ENCODE measurements at regions not wholly inside any gene's neighbourhood (a gene's known extent, or its start where the extent isn't known, plus 50 kb on each side); places are given as distances from the start of the nearest gene placed in this dataset.

DNA sequence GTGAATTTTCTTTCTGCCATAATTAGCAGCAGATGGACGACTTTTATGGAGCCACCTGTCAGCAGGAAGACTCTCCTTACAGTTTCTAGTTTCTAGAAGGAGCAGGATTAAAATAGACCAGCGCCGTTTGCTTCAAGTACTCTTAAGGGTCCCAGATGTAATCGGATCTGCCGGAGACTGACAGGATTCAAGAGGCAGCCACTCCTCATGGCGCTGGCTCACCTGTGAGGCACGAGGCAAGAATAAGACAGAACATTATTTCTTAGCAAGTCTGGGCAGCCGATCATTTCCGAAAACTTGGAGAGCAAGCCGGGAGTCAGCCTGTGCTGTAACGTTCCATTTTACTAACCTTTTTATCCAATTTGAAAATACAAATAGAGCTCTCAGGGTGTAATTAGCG lies 410.4 kb upstream of the RORA start:
- H3K4me3 Mint-ChIP-seq: no peak overlapping the region
- no peak overlapping the region for H3K27ac Mint-ChIP-seq
- TF ChIP-seq, protein P1, sequence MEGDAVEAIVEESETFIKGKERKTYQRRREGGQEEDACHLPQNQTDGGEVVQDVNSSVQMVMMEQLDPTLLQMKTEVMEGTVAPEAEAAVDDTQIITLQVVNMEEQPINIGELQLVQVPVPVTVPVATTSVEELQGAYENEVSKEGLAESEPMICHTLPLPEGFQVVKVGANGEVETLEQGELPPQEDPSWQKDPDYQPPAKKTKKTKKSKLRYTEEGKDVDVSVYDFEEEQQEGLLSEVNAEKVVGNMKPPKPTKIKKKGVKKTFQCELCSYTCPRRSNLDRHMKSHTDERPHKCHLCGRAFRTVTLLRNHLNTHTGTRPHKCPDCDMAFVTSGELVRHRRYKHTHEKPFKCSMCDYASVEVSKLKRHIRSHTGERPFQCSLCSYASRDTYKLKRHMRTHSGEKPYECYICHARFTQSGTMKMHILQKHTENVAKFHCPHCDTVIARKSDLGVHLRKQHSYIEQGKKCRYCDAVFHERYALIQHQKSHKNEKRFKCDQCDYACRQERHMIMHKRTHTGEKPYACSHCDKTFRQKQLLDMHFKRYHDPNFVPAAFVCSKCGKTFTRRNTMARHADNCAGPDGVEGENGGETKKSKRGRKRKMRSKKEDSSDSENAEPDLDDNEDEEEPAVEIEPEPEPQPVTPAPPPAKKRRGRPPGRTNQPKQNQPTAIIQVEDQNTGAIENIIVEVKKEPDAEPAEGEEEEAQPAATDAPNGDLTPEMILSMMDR (IDR thresholded peaks at IDR 0.05): no peak
- H3K36me3 Mint-ChIP-seq (ENCODE audit: low read depth): no peaks in the 10 kb centered on the region; the same call in 1 of the 2 replicates
- DNase-seq: no peak
- H3K4me1 Mint-ChIP-seq (ENCODE audit: low read depth): no peaks in the 10 kb centered on the region
- H3K9me3 Mint-ChIP-seq: peaks cover 50% of the 10 kb centered on the region
- no peaks in the 10 kb centered on the region; the same call in 1 of the 2 replicates for H3K27me3 Mint-ChIP-seq (ENCODE audit: insufficient read depth)

DNA sequence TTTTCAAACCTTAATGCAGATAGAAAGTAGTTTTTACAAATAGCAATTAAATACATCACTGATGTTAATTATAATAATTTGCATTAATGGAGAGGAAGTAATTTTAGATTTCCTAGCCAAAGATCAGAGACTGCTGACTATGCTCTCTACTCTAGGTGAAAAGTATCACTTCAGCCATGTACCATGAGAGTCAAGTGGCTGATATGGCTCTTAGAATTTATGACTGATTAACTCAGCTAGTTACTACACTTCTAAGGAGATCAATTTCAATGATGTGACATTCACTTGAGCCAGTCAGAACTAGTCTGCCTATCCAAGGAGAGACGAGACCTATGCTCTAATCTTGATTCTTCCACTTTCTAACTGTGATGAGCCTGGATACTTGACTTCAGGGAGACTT lies 405.7 kb upstream of the RORA start:
- Mint-ChIP-seq H3K27me3 (ENCODE audit: insufficient read depth) (no peaks in the 10 kb centered on the region), H3K36me3 (ENCODE audit: low read depth) (no peaks in the 10 kb centered on the region), H3K27ac (no peak overlapping the region), H3K4me3 (no peak overlapping the region), H3K9me3 (peaks cover 31% of the 10 kb centered on the region), H3K4me1 (ENCODE audit: low read depth) (no peaks in the 10 kb centered on the region)
- no peak for DNase-seq
- TF ChIP-seq, protein P1 (IDR thresholded peaks at IDR 0.05): no peak

DNA sequence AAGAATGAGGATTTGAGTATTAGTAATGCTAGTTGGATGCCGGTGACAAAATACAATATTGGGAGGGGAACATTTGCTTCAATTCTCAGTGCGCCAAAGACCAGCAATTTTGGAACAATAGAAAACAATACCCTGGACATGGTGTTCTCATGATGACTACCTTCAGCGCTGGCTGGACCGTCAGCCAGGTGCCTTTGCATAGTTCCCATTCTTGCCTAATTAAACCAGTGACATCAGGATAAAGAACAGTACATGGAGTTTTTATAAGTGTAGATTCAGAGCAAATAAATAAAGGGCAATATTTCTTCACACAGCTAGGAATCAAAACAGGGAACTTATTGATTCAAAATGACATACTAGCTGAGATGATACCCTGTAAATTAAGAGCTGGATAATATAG lies 404.8 kb upstream of the RORA start:
- TF ChIP-seq, protein P1 (IDR thresholded peaks at IDR 0.05): no peak
- no peaks in the 10 kb centered on the region for H3K36me3 Mint-ChIP-seq (ENCODE audit: low read depth)
- peaks cover 25% of the 10 kb centered on the region for H3K9me3 Mint-ChIP-seq
- DNase-seq: no peak
- no peaks in the 10 kb centered on the region for H3K4me1 Mint-ChIP-seq (ENCODE audit: low read depth)
- no peak overlapping the region for H3K27ac Mint-ChIP-seq
- H3K4me3 Mint-ChIP-seq: no peak overlapping the region
- H3K27me3 Mint-ChIP-seq (ENCODE audit: insufficient read depth): no peaks in the 10 kb centered on the region

DNA sequence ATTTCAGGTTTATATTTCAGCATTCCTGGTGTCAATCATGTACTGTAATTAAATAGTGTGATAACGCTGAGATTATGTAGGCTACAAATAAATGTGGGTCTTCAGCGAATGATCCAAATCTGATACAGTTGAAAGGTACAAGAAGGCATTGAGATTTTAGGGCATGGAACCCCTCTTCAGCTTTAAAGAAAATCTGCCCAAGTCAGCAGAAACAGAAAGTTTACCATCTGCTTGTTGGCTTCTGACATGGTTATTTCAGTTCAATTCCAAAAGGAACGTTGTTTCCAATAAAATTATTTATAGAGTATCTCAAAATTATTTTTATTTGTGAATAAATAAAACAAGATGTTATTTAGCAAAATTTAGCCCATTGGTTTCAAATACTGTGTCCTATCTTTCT lies 400.2 kb upstream of the RORA start:
- TF ChIP-seq, protein P1 (IDR thresholded peaks at IDR 0.05): no peak
- H3K4me3 Mint-ChIP-seq: no peak overlapping the region
- no peak for DNase-seq

DNA sequence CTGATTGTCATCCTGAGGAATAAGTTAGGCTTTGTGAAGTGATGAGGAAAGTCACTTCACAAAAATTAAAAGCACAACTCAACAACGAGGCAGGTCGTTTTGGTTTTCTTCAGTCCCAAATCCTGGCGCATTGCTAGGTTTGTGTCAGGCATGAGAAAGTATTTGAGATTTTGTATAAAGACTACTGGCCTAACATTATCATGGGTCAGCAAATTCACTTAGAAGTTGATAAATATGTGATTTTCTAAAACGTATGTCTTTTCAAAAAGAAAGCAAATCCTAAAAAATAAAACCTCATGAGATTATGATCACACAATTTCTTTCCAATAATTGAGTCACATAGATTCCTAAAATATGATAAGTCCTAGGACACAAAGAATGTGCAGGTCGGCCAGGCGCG lies 395.8 kb upstream of the RORA start:
- Mint-ChIP-seq H3K4me3 (no peak overlapping the region), H3K9me3 (peaks cover 38% of the 10 kb centered on the region), H3K27me3 (ENCODE audit: insufficient read depth) (no peaks in the 10 kb centered on the region), H3K36me3 (ENCODE audit: low read depth) (no peaks in the 10 kb centered on the region), H3K27ac (no peak overlapping the region), H3K4me1 (ENCODE audit: low read depth) (no peaks in the 10 kb centered on the region)
- DNase-seq: no peak
- TF ChIP-seq, protein P1 (IDR thresholded peaks at IDR 0.05): no peak

More for the DNA sequence above, 400.2 kb upstream of the RORA start:
- H3K27ac Mint-ChIP-seq: no peak overlapping the region
- H3K9me3 Mint-ChIP-seq: peaks cover 30% of the 10 kb centered on the region
- H3K27me3 Mint-ChIP-seq (ENCODE audit: insufficient read depth): no peaks in the 10 kb centered on the region
- H3K36me3 Mint-ChIP-seq (ENCODE audit: low read depth): no peaks in the 10 kb centered on the region
- no peaks in the 10 kb centered on the region for H3K4me1 Mint-ChIP-seq (ENCODE audit: low read depth)

DNA sequence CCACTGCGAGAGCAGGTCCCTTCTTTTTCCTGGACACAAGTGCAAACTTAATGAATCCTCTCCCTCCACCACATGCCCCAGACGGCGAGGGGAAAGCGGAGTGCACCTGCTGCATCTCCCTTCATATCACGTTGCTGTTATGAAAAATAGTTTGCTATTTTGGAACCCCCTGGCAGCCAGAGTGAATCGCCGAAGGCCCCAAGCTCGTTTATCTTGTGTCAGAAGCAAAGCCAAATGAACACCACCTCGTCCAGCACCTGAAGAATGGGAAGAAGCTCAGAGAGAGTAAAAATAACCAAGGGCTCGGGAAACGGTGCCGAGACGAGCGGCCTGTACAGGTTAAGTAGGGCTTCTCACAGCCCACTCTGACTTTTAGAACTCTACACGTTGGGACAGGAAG lies 394.6 kb upstream of the RORA start:
- peaks cover 35% of the 10 kb centered on the region for H3K9me3 Mint-ChIP-seq
- no peak overlapping the region for H3K4me3 Mint-ChIP-seq
- no peak overlapping the region for H3K27ac Mint-ChIP-seq
- TF ChIP-seq, protein P1 (IDR thresholded peaks at IDR 0.05): no peak
- no peaks in the 10 kb centered on the region for H3K4me1 Mint-ChIP-seq (ENCODE audit: low read depth)
- H3K36me3 Mint-ChIP-seq (ENCODE audit: low read depth): no peaks in the 10 kb centered on the region
- no peak for DNase-seq
- H3K27me3 Mint-ChIP-seq (ENCODE audit: insufficient read depth): no peaks in the 10 kb centered on the region

All from HFFc6 (cell line).